HG03354 (cell line): ENCODE measurements at regions not wholly inside any gene's neighbourhood (a gene's known extent, or its start where the extent isn't known, plus 50 kb on each side); places are given as distances from the start of the nearest gene placed in this dataset.
"Not testable (repeated sequence)": the region's sequence is repeated elsewhere in the genome, so short reads cannot be mapped to it uniquely, and the experiment has no call there.

Experiments
- ATAC-seq: cut with Tn5 transposase; IDR thresholded peaks from one replicate; pipeline ENCODE4 v1.9.1; 2021; ENCODE audit warnings: mild to moderate bottlenecking; ENCODE audit not compliant: unreplicated experiment, poor library complexity, severe bottlenecking

- ATAC-seq: no peak
Observed at GRCh38 chr4:111066887-111067286, 444.0 kb upstream of the PITX2 start.

GRCh38 chr4:111068883-111069282, 446.0 kb upstream of the PITX2 start:
- ATAC-seq: no peak

GRCh38 chr4:111070390-111070789, 447.5 kb upstream of the PITX2 start:
- ATAC-seq: no peak

- ATAC-seq: no peak
Observed at GRCh38 chr4:111074523-111075114, 451.7 kb upstream of the PITX2 start.

GRCh38 chr4:111076299-111076698, 453.4 kb upstream of the PITX2 start:
- ATAC-seq: not testable (repeated sequence)

GRCh38 chr4:111108153-111108552, 485.3 kb upstream of the PITX2 start:
- ATAC-seq: no peak

- ATAC-seq: no peak
Observed at GRCh38 chr4:111113591-111113990, 490.7 kb upstream of the PITX2 start.

GRCh38 chr4:111115881-111116280, 493.0 kb upstream of the PITX2 start:
- no peak for ATAC-seq

GRCh38 chr4:111120191-111120590, 497.3 kb upstream of the PITX2 start:
- no peak for ATAC-seq

GRCh38 chr4:111126340-111126739, 503.5 kb upstream of the PITX2 start:
- ATAC-seq: no peak

- ATAC-seq: no peak
Observed at GRCh38 chr4:111127841-111128240, 505.0 kb upstream of the PITX2 start.

GRCh38 chr4:111128327-111128726, 505.4 kb upstream of the PITX2 start:
- ATAC-seq: no peak

GRCh38 chr4:111136438-111136837, 513.6 kb upstream of the PITX2 start:
- ATAC-seq: no peak

GRCh38 chr4:111136967-111137366, 514.1 kb upstream of the PITX2 start:
- ATAC-seq: no peak

- no peak for ATAC-seq
Observed at GRCh38 chr4:111143510-111143909, 520.6 kb upstream of the PITX2 start.

- ATAC-seq: no peak
Observed at GRCh38 chr4:111154934-111155333, 532.1 kb upstream of the PITX2 start.

- ATAC-seq: not testable (repeated sequence)
Observed at GRCh38 chr4:111164556-111164955, 541.7 kb upstream of the PITX2 start.

GRCh38 chr4:111174331-111174730, 551.5 kb upstream of the PITX2 start:
- ATAC-seq: no peak

- ATAC-seq: no peak
Observed at GRCh38 chr4:111178231-111178630, 555.4 kb upstream of the PITX2 start.

- ATAC-seq: no peak
Observed at GRCh38 chr4:111187108-111187507, 564.2 kb upstream of the PITX2 start.

- no peak for ATAC-seq
Observed at GRCh38 chr4:111198446-111198845, 575.6 kb upstream of the PITX2 start.

- ATAC-seq: no peak
Observed at GRCh38 chr4:111204797-111205196, 581.9 kb upstream of the PITX2 start.
